CD14-positive monocyte (primary cell): ENCODE measurements at regions not wholly inside any gene's neighbourhood (a gene's known extent, or its start where the extent isn't known, plus 50 kb on each side); places are given as distances from the start of the nearest gene placed in this dataset.

Experiments
- DNase-seq, 3 donors: peaks; one replicate each; pipeline ENCODE4 v3.0.0-alpha.2; 2011 to 2022
- H2AFZ ChIP-seq: 2 replicates; pipeline ENCODE4 v1.6.0; 2012; ENCODE audit warnings: mild to moderate bottlenecking, low read depth, low read length, inconsistent platforms; ENCODE audit not compliant: insufficient read depth, poor library complexity, severe bottlenecking
- H3K27ac ChIP-seq, 2 donors: 1 replicate in 1 of 2; 2 replicates in 1 of 2; pipeline ENCODE4 v1.5.1; 2012 to 2013; ENCODE audit warnings: low read length in 2 of 2, control low read depth in 1 of 2, inconsistent platforms in 1 of 2, low read depth in 1 of 2, mild to moderate bottlenecking in 1 of 2
- H3K27me3 ChIP-seq, 2 donors: one replicate each; pipeline versions ENCODE4 v1.6.0 to v1.6.1; 2011 to 2013; ENCODE audit warnings: low read length in 2 of 2; ENCODE audit not compliant: control insufficient read depth in 2 of 2, insufficient read depth in 2 of 2
- H3K36me3 ChIP-seq, 2 donors: replicated peaks in 1 of 2; 1 replicate in 1 of 2; 2 replicates in 1 of 2; pipeline versions ENCODE4 v1.5.1 to v1.6.1; 2012 to 2013; ENCODE audit warnings: low read length in 2 of 2, control low read depth in 1 of 2, inconsistent platforms in 1 of 2, mild to moderate bottlenecking in 1 of 2; ENCODE audit not compliant: insufficient read depth in 2 of 2, control insufficient read depth in 1 of 2
- H3K4me1 ChIP-seq, 2 donors: 1 replicate in 1 of 2; 2 replicates in 1 of 2; pipeline versions ENCODE4 v1.5.1 to v1.6.1; 2012 to 2013; ENCODE audit warnings: low read length in 2 of 2, control low read depth in 1 of 2, inconsistent platforms in 1 of 2, mild to moderate bottlenecking in 1 of 2, moderate library complexity in 1 of 2; ENCODE audit not compliant: insufficient read depth in 2 of 2, control insufficient read depth in 1 of 2
- H3K4me2 ChIP-seq: replicated peaks from 2 replicates; pipeline ENCODE3; 2012; ENCODE audit warnings: low read length, moderate library complexity, mild to moderate bottlenecking; ENCODE audit not compliant: poor library complexity, severe bottlenecking; ENCODE audit errors: extremely low read depth
- H3K4me3 ChIP-seq, 3 experiments: fragments of 200-600 bp in 1 of 3; sonication (generic) in 1 of 3; replicated peaks in 1 of 3; 1 replicate in 2 of 3; 2 replicates in 1 of 3; pipeline ENCODE4 v1.5.1; 2011 to 2013; ENCODE audit warnings: low read length in 3 of 3, mild to moderate bottlenecking in 3 of 3, control low read depth in 2 of 3, low read depth in 2 of 3, inconsistent platforms in 1 of 3, moderate library complexity in 1 of 3
- H3K79me2 ChIP-seq: 2 replicates; pipeline ENCODE4 v1.6.0; 2012; ENCODE audit warnings: mild to moderate bottlenecking, control low read depth, inconsistent platforms, low read length, moderate library complexity; ENCODE audit not compliant: insufficient read depth
- H3K9ac ChIP-seq: 2 replicates; pipeline ENCODE4 v1.6.0; 2017; ENCODE audit warnings: low read length, mild to moderate bottlenecking; ENCODE audit not compliant: insufficient read depth, poor library complexity, severe bottlenecking
- H3K9me3 ChIP-seq, 2 donors: replicated peaks in 1 of 2; 1 replicate in 1 of 2; 2 replicates in 1 of 2; pipeline versions ENCODE4 v1.5.1 to v1.6.1; 2012 to 2013; ENCODE audit warnings: low read length in 2 of 2, control low read depth in 1 of 2; ENCODE audit not compliant: control insufficient read depth in 1 of 2, insufficient read depth in 1 of 2
- H4K20me1 ChIP-seq: 2 replicates; pipeline ENCODE4 v1.6.0; 2012; ENCODE audit warnings: mild to moderate bottlenecking, low read length, control low read depth, moderate library complexity; ENCODE audit not compliant: insufficient read depth
- H3K27ac Mint-ChIP-seq, 7 donors: one replicate each; pipeline ENCODE4 v1.8.0; 2020; ENCODE audit warnings: mild to moderate bottlenecking in 7 of 7, mixed read lengths in 7 of 7, moderate library complexity in 6 of 7, inconsistent platforms in 2 of 7
- H3K27me3 Mint-ChIP-seq, 3 donors: one replicate each; pipeline ENCODE4 v1.8.0; 2021 to 2022; ENCODE audit warnings: low read depth in 3 of 3, mild to moderate bottlenecking in 3 of 3, mixed read lengths in 3 of 3, moderate library complexity in 3 of 3, inconsistent platforms in 1 of 3
- H3K36me3 Mint-ChIP-seq, 2 donors: one replicate each; pipeline ENCODE4 v1.8.0; 2020; ENCODE audit warnings: mixed read lengths in 2 of 2, inconsistent platforms in 1 of 2, mild to moderate bottlenecking in 1 of 2
- H3K4me1 Mint-ChIP-seq: one replicate; pipeline ENCODE4 v1.8.0; 2020; ENCODE audit warnings: mild to moderate bottlenecking, mixed read lengths
- H3K4me3 Mint-ChIP-seq, 2 donors: one replicate each; pipeline ENCODE4 v1.8.0; 2020; ENCODE audit warnings: mild to moderate bottlenecking in 2 of 2, mixed read lengths in 2 of 2, moderate library complexity in 1 of 2
- H3K9me3 Mint-ChIP-seq, 7 donors: one replicate each; pipeline ENCODE4 v1.8.0; 2020 to 2022; ENCODE audit warnings: mixed read lengths in 7 of 7, mild to moderate bottlenecking in 6 of 7, moderate library complexity in 6 of 7, inconsistent platforms in 2 of 7
- CTCF ChIP-seq: fragments of 200-600 bp; IDR thresholded peaks from one replicate; pipeline ENCODE4 v1.8.0; 2022; ENCODE audit warnings: antibody characterized with exemption, mild to moderate bottlenecking
- WGBS: methylation state at CpG from one replicate; pipeline ENCODE4 v1.1.5; 2013; ENCODE audit warnings: missing lambda C conversion rate; ENCODE audit not compliant: insufficient coverage; 5-methylcytosine and 5-hydroxymethylcytosine counted together
- intact Hi-C, 2 donors: fragments of 100-400 bp; cut with micrococcal nuclease; formaldehyde crosslinking; loops; one replicate each; pipeline versions ENCODE4 v1.15.0 to v1.15.1; 2023

GRCh38 chr3:140834266-140835037 is 107.2 kb upstream of the SLC25A36 start:
- Mint-ChIP-seq H3K27me3 (no peaks in the 10 kb centered on the region), H3K27ac (peak overlapping the region in 5 of 7 donors; percentile 7 to 50 (median 34)), H3K4me3 (no peak overlapping the region), H3K4me1 (peaks cover 46% of the 10 kb centered on the region), H3K9me3 (peaks cover 0 to 4% (median 2%) of the 10 kb centered on the region in 7 donors), H3K36me3 (no peaks in the 10 kb centered on the region)
- Histone ChIP-seq H3K27me3 (no peaks in the 10 kb centered on the region), H3K9ac (no peak overlapping the region), H3K4me2 (no peak overlapping the region), H2AFZ (no peak overlapping the region), H4K20me1 (no peaks in the 10 kb centered on the region), H3K79me2 (no peaks in the 10 kb centered on the region), H3K27ac (no peak overlapping the region), H3K36me3 (no peaks in the 10 kb centered on the region), H3K9me3 (no peaks in the 10 kb centered on the region), H3K4me1 (peaks cover 0 to 39% of the 10 kb centered on the region in 2 donors), H3K4me3 (no peak overlapping the region)
- 77% methylated on average over 2 of the region's 5 CpGs for WGBS
- intact Hi-C loops = no loop called here
- no peak for TF ChIP-seq CTCF
- no peak for DNase-seq

GRCh38 chr3:140842984-140843649 is 98.5 kb upstream of the SLC25A36 start:
- no peaks in the 10 kb centered on the region for H3K79me2 ChIP-seq
- H3K4me1 ChIP-seq = peaks cover 9 to 33% of the 10 kb centered on the region in 2 donors
- H3K4me3 ChIP-seq = no peak overlapping the region
- H3K9ac ChIP-seq = no peak overlapping the region
- no peaks in the 10 kb centered on the region for H3K9me3 ChIP-seq
- peaks cover 0 to 2% of the 10 kb centered on the region in 2 donors for H3K27me3 ChIP-seq
- no peak for TF ChIP-seq CTCF
- H3K4me2 ChIP-seq = no peak overlapping the region
- H3K27ac ChIP-seq = peak overlapping the region in 1 of 2 donors; percentile 85
- intact Hi-C loops = no loop called here
- peak; percentile 8 to 94 (median 90) for DNase-seq
- no peak overlapping the region for H2AFZ ChIP-seq
- WGBS = 6% methylated on average over 2 of the region's 4 CpGs
- no peaks in the 10 kb centered on the region for H3K36me3 Mint-ChIP-seq
- peak overlapping the region; percentile 78 to 94 (median 90) for H3K27ac Mint-ChIP-seq
- H3K36me3 ChIP-seq = no peaks in the 10 kb centered on the region
- H3K4me1 Mint-ChIP-seq = peaks cover 38% of the 10 kb centered on the region
- H3K9me3 Mint-ChIP-seq = peaks cover 0 to 4% (median 1%) of the 10 kb centered on the region in 7 donors
- H3K27me3 Mint-ChIP-seq = peaks cover 0 to 4% (median 0%) of the 10 kb centered on the region in 3 donors
- H4K20me1 ChIP-seq = no peaks in the 10 kb centered on the region
- H3K4me3 Mint-ChIP-seq = peak overlapping the region in 1 of 2 donors; percentile 74
